Keratinocyte (primary cell): ENCODE measurements at regions not wholly inside any gene's neighbourhood (a gene's known extent, or its start where the extent isn't known, plus 50 kb on each side); places are given as distances from the start of the nearest gene placed in this dataset.

Experiments used
- CTCF ChIP-seq, 3 experiments: IDR thresholded peaks in 1 of 3; conservative IDR thresholded peaks in 1 of 3; optimal IDR thresholded peaks in 1 of 3; 2 replicates in 2 of 3; 3 replicates in 1 of 3; pipeline versions ENCODE3 to v1.5.1; 2011; ENCODE audit warnings: low read length in 3 of 3, mild to moderate bottlenecking in 3 of 3, moderate library complexity in 2 of 3, control low read depth in 1 of 3, inconsistent platforms in 1 of 3; ENCODE audit not compliant: insufficient read depth in 2 of 3; ENCODE audit errors: extremely low read depth in 1 of 3
- EZH2 ChIP-seq: IDR thresholded peaks from one replicate; pipeline ENCODE4 v1.6.1; 2012; ENCODE audit warnings: inconsistent platforms, mild to moderate bottlenecking, low read length, moderate library complexity

- TF ChIP-seq CTCF (optimal IDR thresholded peaks at IDR 0.05 in 1 of 3, IDR thresholded peaks at IDR 0.05 in 1 of 3, conservative IDR thresholded peaks at IDR 0.05 in 1 of 3; ENCODE audit: extremely low read depth in 1 of 3, insufficient read depth in 2 of 3, low read length in 3 of 3) (no peak), EZH2 (no peak)
Observed at GRCh38 chr1:55888685-55889317, 673.6 kb upstream of the USP24 start.
